Neural progenitor cell (in vitro differentiated cells): ENCODE measurements at regions not wholly inside any gene's neighbourhood (a gene's known extent, or its start where the extent isn't known, plus 50 kb on each side); places are given as distances from the start of the nearest gene placed in this dataset.
A peak's percentile ranks its signal among the peaks of the same experiment; 100 is the strongest.

Source experiments
- DNase-seq: peaks from one replicate; pipeline ENCODE4 v3.0.0-alpha.2; 2016; ENCODE audit warnings: low spot score
- H2AFZ ChIP-seq: fragments of 200-600 bp; sonication (generic); replicated peaks from 2 replicates; pipeline ENCODE4 v1.6.1; 2016; ENCODE audit warnings: antibody characterized with exemption
- H3F3A ChIP-seq: fragments of 200-600 bp; sonication (generic); 2 replicates; pipeline ENCODE4 v1.6.1; 2016; ENCODE audit warnings: antibody characterized with exemption, low read depth
- H3K27ac ChIP-seq: fragments of 200-600 bp; sonication (generic); 2 replicates; pipeline ENCODE4 v1.5.1; 2016; ENCODE audit warnings: mild to moderate bottlenecking
- H3K27me3 ChIP-seq: fragments of 200-600 bp; sonication (generic); 2 replicates; pipeline ENCODE4 v1.6.1; 2016; ENCODE audit warnings: mild to moderate bottlenecking, moderate library complexity
- H3K36me3 ChIP-seq: fragments of 200-600 bp; sonication (generic); 2 replicates; pipeline ENCODE4 v1.5.1; 2016
- H3K4me1 ChIP-seq: fragments of 200-600 bp; sonication (generic); 2 replicates; pipeline ENCODE4 v1.6.1; 2016; ENCODE audit warnings: mixed run types
- H3K4me2 ChIP-seq: fragments of 200-600 bp; sonication (generic); 2 replicates; pipeline ENCODE4 v1.6.1; 2016
- H3K4me3 ChIP-seq: fragments of 200-600 bp; sonication (generic); 2 replicates; pipeline ENCODE4 v1.5.1; 2016
- H3K79me2 ChIP-seq: fragments of 200-600 bp; sonication (generic); 2 replicates; pipeline ENCODE4 v1.6.1; 2016; ENCODE audit warnings: low read depth
- H3K9ac ChIP-seq: fragments of 200-600 bp; sonication (generic); 2 replicates; pipeline ENCODE4 v1.6.1; 2016
- H3K9me3 ChIP-seq: fragments of 200-600 bp; sonication (generic); 2 replicates; pipeline ENCODE4 v1.5.1; 2016; ENCODE audit warnings: low read depth
- H4K20me1 ChIP-seq: fragments of 200-600 bp; sonication (generic); 2 replicates; pipeline ENCODE4 v1.6.1; 2016; ENCODE audit warnings: low read depth
- H3K27ac Mint-ChIP-seq: 3 replicates; pipeline ENCODE4 v1.8.0; 2021; ENCODE audit warnings: mixed read lengths
- H3K27me3 Mint-ChIP-seq: 2 replicates; pipeline ENCODE4 v1.8.0; 2022; ENCODE audit warnings: low read depth, mild to moderate bottlenecking, inconsistent platforms, moderate library complexity, mixed read lengths; ENCODE audit not compliant: insufficient read depth
- H3K36me3 Mint-ChIP-seq: 3 replicates; pipeline ENCODE4 v1.8.0; 2021; ENCODE audit warnings: mixed read lengths
- H3K4me1 Mint-ChIP-seq: 3 replicates; pipeline ENCODE4 v1.8.0; 2021; ENCODE audit warnings: mixed read lengths
- H3K4me3 Mint-ChIP-seq: 3 replicates; pipeline ENCODE4 v1.8.0; 2021; ENCODE audit warnings: mild to moderate bottlenecking, moderate library complexity, mixed read lengths
- H3K9me3 Mint-ChIP-seq: 3 replicates; pipeline ENCODE4 v1.8.0; 2020; ENCODE audit warnings: mixed read lengths
- CTCF ChIP-seq: fragments of 200-600 bp; sonication (generic); IDR thresholded peaks from 2 replicates; pipeline ENCODE4 v1.5.1; 2017; ENCODE audit warnings: antibody characterized with exemption, mild to moderate bottlenecking
- EZH2 ChIP-seq: fragments of 200-600 bp; sonication (generic); IDR thresholded peaks from 2 replicates; pipeline ENCODE4 v1.6.1; 2017; ENCODE audit warnings: antibody characterized with exemption, mild to moderate bottlenecking, moderate library complexity
- EZH2phosphoT487 ChIP-seq: fragments of 200-600 bp; sonication (generic); IDR thresholded peaks from 2 replicates; pipeline ENCODE4 v1.6.1; 2017; ENCODE audit warnings: antibody characterized with exemption

- H3K9me3 Mint-ChIP-seq, result no peaks in the 10 kb centered on the region
- peaks cover 50% of the 10 kb centered on the region for H3K4me1 Mint-ChIP-seq
- peak overlapping the region; percentile 85 for H3K4me3 Mint-ChIP-seq
- Histone ChIP-seq H3K27me3 (peaks cover 7% of the 10 kb centered on the region), H3K9me3 (no peaks in the 10 kb centered on the region), H3K4me2 (peak overlapping the region; percentile 94), H2AFZ (peak overlapping the region; percentile 87), H4K20me1 (no peaks in the 10 kb centered on the region), H3K4me3 (peak overlapping the region; percentile 69), H3K27ac (no peak overlapping the region), H3K79me2 (no peaks in the 10 kb centered on the region), H3K36me3 (no peaks in the 10 kb centered on the region), H3K9ac (no peak overlapping the region), H3F3A (peaks cover 36% of the 10 kb centered on the region), H3K4me1 (peaks cover 11% of the 10 kb centered on the region)
- peaks cover 14% of the 10 kb centered on the region for H3K27me3 Mint-ChIP-seq
- H3K27ac Mint-ChIP-seq, result peak overlapping the region; percentile 66
- DNase-seq, result peak; percentile 25
- TF ChIP-seq CTCF (no peak), EZH2 (no peak), EZH2phosphoT487 (no peak)
- H3K36me3 Mint-ChIP-seq, result no peaks in the 10 kb centered on the region
Observed at GRCh38 chr9:129549684-129550083, 71.2 kb downstream of the C9orf50 start.

GRCh38 chr9:129549139-129549538 is 71.8 kb downstream of the C9orf50 start:
- H3F3A ChIP-seq, result peaks cover 33% of the 10 kb centered on the region
- Mint-ChIP-seq H3K4me1 (peaks cover 45% of the 10 kb centered on the region), H3K4me3 (peak overlapping the region; percentile 85), H3K27ac (peak overlapping the region; percentile 66), H3K27me3 (peaks cover 14% of the 10 kb centered on the region), H3K36me3 (no peaks in the 10 kb centered on the region), H3K9me3 (peaks cover under 1% of the 10 kb centered on the region)
- H3K9ac ChIP-seq, result no peak overlapping the region
- H3K9me3 ChIP-seq, result no peaks in the 10 kb centered on the region
- H3K79me2 ChIP-seq, result no peaks in the 10 kb centered on the region
- no peak overlapping the region for H3K27ac ChIP-seq
- no peaks in the 10 kb centered on the region for H4K20me1 ChIP-seq
- no peak for DNase-seq
- peaks cover 7% of the 10 kb centered on the region for H3K27me3 ChIP-seq
- no peak overlapping the region for H3K4me3 ChIP-seq
- H2AFZ ChIP-seq, result no peak overlapping the region
- H3K36me3 ChIP-seq, result no peaks in the 10 kb centered on the region
- TF ChIP-seq EZH2phosphoT487 (no peak), EZH2 (no peak), CTCF (no peak)
- H3K4me2 ChIP-seq, result no peak overlapping the region
- peaks cover 10% of the 10 kb centered on the region for H3K4me1 ChIP-seq

- Mint-ChIP-seq H3K9me3 (peaks cover 2% of the 10 kb centered on the region), H3K4me3 (peak overlapping the region; percentile 85), H3K4me1 (peaks cover 42% of the 10 kb centered on the region), H3K27me3 (peaks cover 14% of the 10 kb centered on the region), H3K27ac (peak overlapping the region; percentile 88), H3K36me3 (no peaks in the 10 kb centered on the region)
- peaks cover 10% of the 10 kb centered on the region for H3K4me1 ChIP-seq
- H4K20me1 ChIP-seq, result no peaks in the 10 kb centered on the region
- no peak overlapping the region for H3K4me3 ChIP-seq
- no peak overlapping the region for H3K4me2 ChIP-seq
- H3K9ac ChIP-seq, result no peak overlapping the region
- no peaks in the 10 kb centered on the region for H3K79me2 ChIP-seq
- H3K9me3 ChIP-seq, result no peaks in the 10 kb centered on the region
- H3F3A ChIP-seq, result peaks cover 33% of the 10 kb centered on the region
- H3K27me3 ChIP-seq, result peaks cover 7% of the 10 kb centered on the region
- H2AFZ ChIP-seq, result no peak overlapping the region
- H3K36me3 ChIP-seq, result no peaks in the 10 kb centered on the region
- TF ChIP-seq CTCF (no peak), EZH2phosphoT487 (no peak)
- H3K27ac ChIP-seq, result no peak overlapping the region
- DNase-seq, result no peak
Observed at GRCh38 chr9:129548571-129549135, 72.2 kb downstream of the C9orf50 start.
